ENCODE measurements at regions not wholly inside any gene's neighbourhood (a gene's known extent, or its start where the extent isn't known, plus 50 kb on each side); places are given as distances from the start of the nearest gene placed in this dataset.
"Not testable (repeated sequence)": the region's sequence is repeated elsewhere in the genome, so short reads cannot be mapped to it uniquely, and the experiment has no call there.

DNA sequence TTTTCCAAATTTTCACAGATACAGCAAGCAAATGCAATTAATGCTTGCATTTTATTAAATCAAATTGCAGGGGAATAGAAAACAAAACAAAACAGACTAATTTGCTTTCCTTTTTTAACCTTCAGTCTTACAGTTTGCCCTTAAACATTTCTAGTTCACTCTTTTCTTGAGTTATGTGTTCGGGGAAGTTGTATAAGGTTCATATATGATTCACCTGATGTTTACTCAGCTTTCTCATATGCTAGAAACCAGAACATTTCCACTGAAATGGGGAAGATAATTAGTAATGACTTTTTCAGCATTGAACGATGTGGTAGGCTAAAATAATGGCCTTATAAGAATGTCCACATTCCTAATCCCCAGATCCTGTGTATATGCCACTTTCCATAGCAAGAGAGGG, 176.2 kb upstream of the NBPF9 start:
- not testable (repeated sequence) for DNase-seq

DNA sequence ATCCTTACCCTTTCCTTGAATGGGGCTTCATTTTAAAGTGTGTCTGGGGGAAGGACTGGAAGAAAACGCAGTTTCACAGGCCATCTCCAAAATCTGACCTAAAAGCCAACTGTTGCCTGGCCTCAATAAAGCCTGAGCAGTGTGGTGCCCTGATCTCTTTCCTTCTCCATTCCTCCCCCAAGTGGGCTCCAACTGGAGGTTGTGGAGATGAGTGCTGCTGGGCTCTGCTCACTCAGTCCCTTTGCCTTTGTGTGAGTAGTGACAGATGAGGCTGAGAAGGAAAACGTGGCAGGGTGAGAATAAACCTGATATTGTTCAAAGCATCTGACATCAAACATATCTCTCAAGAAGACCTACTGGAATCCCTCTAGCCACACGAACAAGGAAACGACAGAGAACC, 181.4 kb upstream of the NBPF9 start:
- not testable (repeated sequence) for DNase-seq

- DNase-seq = not testable (repeated sequence)
These were observed 181.9 kb upstream of the NBPF9 start for GRCh38 chr1:149285205-149285604.

DNA sequence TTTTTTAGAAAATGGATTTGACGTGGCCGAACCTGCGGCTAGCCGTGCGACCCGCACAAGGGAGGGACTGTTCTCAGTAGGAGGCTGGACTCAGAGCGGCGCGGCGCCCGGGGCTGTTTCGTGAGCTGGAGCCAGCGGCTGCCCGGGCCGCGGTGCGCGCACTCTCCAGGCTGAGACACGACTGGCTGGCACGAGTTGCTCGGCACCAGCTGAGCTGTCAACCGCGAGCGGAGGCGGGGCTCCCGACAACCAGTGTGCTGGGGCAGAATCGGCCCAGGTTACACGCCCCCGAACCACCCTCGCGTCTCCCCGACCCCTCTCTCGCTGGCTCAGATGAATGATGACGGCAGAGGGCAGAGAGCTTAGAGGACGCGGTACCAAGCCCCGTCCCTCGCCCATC, 182.3 kb upstream of the NBPF9 start:
- DNase-seq = peak; percentile 44

DNA sequence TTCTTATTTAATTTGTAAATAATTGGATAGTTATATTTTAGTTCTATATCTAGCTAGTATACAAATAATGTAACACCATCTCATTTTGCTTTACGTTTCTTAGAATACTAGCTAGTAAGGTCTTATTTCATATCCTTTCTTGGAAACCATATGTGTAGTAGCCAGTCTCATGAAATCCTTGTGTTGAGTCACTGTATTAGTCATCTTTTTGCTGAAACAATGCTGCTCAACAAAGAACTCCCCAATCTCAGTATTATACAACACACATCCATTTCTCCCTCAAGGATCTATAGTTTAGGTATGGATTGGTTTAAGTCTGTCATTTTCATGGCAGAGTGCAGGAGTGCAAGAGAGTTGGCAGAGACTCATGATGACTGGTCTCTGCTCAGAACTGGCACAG, 185.2 kb upstream of the NBPF9 start:
- not testable (repeated sequence) for DNase-seq

DNA sequence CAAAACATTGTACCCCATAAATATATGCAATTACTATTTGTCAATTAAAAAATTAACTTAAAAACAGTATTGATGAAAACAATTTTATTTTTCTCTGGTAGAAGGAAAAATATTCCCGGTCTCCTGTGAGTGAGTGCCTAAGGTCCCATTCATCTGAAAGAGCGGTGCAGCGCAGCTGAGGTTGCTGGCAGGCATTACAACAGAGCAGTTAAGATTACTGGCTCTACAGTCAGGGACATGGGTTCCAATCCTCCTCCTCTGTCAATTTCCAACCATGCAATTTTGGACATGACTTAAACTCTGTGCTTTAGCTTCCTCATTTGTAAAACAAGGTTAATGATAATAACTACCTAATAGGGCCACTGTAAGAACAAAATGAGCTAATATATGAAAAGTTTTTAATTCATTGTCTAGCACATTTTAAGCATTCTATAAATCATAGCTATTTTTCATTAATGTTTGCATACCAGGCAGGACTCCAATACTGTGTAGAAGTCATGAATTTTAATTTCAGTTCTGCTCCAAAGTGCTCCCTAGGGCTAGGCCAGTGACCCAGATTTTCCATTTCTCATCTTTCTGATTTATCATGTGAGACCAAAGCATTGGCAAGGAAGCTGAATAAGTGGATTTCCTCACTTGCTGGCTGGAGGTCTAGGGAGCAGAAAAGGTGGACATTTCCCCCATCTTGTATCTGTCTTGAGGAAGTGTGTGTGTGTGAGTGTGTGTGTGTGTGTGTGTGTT, 174.2 kb upstream of the NBPF19 start:
- not testable (repeated sequence) for DNase-seq

- DNase-seq = not testable (repeated sequence)
These were observed 173.6 kb upstream of the NBPF19 start for GRCh38 chr1:149301282-149301681.

DNA sequence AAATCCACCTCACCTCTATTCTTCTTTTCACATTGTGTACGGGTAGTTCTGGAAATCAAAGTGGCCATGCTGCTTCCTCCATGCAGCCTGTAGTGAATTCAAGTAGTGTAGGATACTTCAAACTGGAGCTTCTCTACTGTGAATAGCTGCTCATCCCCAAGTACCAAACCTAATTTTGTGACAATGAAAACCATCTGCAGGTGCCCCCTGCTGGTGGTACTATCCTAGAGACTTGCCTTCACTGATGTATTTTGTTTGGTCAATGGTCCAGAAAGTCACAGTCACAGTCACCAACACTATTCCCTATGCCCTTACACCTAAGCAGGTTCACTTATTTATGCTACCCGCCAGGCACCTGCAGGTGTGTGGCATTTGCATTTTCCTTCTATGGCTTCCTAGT, 170.0 kb upstream of the NBPF19 start:
- DNase-seq = not testable (repeated sequence)

- DNase-seq = not testable (repeated sequence)
These were observed 167.2 kb upstream of the NBPF19 start for GRCh38 chr1:149307640-149308039.

- not testable (repeated sequence) for DNase-seq
These were observed 159.9 kb upstream of the NBPF19 start for GRCh38 chr1:149314921-149315320.

DNA sequence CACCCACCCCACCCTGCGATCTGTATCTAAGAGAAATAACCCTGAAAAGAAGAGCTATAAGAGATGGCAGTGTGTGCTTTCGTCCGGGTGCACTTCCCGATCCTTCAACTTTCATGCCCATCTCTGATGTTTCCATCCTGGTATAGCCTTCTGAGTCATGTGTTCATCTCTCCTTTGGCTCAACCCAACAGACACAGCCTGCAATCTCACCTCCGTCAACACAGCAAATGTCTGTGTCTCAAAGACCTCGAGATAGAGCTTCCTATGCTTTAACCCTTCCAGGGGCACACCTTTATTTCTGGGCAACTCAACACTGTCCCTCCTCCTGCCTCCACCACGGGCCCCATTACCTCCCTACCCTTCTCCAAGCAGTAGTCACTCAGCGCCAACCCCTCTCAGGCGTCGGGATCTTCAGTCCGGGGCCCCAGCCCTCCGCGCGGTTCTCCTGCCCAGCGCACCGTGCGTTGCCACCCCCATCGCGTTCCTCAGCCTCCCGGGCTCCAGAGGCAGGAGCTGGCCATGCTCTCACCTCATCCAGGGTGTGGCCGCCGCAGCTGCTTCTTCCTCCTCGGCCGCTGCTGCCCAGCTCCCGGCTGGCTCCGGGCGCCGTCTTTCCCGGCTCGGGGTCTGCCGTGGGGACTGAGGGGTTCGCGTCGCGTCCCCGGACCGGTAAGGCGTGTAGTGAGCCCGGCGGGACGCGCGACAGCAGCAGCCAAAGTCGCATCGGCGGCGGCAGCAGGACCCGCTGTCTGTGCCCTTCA, 153.7 kb upstream of the NBPF19 start:
- not testable (repeated sequence) for DNase-seq

DNA sequence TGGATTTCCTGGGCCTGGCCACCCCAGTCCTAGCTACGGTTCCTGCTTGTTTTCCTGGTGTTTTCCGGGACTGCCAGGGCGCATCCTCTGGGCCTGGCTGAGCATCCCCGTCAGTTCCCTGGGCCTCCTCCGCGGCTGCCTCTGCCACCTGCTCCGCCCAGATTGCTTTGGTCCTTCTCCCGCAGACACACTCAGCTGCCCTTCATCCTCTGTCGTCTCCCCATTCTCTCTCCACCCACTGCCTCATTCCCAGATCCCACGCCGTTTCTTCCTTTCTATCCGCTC, 153.2 kb upstream of the NBPF19 start:
- DNase-seq = not testable (repeated sequence)

DNA sequence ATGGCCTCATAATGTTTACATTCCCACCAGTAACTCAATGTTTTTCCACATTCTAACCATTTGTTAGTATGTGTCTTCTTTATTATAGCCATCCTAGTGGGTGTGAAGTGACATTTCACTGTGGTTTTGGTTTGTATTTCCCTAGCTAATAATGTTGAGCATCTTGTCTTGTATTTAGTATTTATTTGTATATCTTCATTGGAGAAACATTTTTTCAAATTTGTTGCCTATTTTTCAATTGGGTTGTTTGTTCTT, 144.8 kb upstream of the NBPF19 start:
- DNase-seq = not testable (repeated sequence)

GRCh38 chr1:149336082-149336481, 138.8 kb upstream of the NBPF19 start:
- DNase-seq = not testable (repeated sequence)

- not testable (repeated sequence) for DNase-seq
These were observed 136.6 kb upstream of the NBPF19 start for GRCh38 chr1:149338221-149338691.

DNA sequence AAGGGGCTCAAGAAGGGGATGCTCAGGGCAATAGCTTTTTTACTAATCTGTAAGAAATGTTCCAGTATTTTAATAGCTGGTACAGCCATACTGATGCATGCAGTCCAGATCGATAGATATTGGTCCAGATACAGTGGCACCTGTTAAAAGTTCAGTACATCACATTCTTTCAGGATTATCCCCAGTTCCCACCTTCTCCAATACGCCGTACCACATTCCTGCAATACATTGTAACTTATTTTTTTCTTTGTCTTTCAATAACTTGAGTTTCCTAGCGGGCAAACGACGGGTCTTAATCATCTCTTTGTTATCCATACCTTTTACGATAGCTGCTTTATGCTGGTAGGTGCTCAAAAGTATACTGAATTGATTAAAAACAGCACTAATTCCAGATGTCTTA, 136.1 kb upstream of the NBPF19 start:
- not testable (repeated sequence) for DNase-seq

GRCh38 chr1:149349448-149349847, 125.4 kb upstream of the NBPF19 start:
- not testable (repeated sequence) for DNase-seq

- not testable (repeated sequence) for DNase-seq
These were observed 122.6 kb upstream of the NBPF19 start for GRCh38 chr1:149352205-149352604.

DNA sequence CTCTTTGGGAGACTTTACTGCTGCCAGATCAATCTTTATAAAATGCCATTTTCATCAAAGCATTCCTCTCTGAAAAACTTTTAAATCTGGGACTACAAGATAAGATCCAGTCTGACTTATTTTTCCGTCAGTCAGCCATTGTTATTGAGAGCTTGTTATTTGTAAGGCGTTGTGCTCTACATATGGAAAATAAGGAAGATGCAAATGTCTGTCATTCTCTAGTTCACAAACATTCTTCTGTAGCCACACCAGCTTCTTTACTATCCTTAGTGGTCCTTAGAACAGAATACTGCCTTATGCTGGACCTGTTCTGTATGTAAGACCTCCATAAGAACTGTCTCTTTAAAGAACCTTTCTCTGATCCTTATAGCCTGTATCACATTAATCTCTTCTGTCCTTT, 120.3 kb upstream of the NBPF19 start:
- DNase-seq = not testable (repeated sequence)

DNA sequence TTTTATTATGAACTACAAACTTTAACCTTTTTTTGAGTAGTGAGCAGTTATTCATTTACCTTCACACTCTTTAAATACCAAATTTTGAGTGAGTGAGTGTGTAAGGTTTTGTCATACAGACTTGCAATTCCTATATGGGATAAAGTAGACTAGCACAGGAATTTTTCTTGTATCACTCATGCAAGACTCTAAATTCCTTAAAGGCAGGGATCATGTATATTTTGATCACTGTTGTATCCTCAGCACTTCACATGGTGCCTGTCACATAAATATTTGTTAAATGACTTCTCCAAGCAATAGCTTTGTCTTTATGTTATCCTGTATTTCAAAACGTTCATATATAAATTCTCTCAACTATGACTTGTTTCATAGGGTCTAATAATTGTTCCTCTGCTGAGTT, 119.1 kb upstream of the NBPF19 start:
- DNase-seq = not testable (repeated sequence)

- DNase-seq = not testable (repeated sequence)
These were observed 118.7 kb upstream of the NBPF19 start for GRCh38 chr1:149356152-149356551.

GRCh38 chr1:149360351-149360750, 114.5 kb upstream of the NBPF19 start:
- not testable (repeated sequence) for DNase-seq

DNA sequence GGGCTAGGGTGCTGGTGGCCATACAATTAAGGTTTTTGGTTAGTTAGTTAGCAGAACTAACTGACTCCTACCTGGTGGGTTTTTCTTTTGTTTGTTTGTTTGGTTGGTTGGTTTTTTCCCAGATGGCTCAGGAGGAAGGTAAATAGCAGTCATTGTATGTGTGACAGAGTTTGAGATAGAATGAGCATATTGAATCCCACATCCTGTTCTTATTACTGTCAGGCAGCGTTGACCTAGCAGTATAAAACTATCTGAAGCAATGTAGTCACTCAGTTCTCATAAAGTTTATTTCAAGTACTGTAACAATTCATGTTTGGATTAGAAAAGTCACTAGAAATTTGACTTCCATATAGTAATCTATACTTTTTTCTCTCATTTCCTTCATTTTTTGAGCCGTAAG, 113.5 kb upstream of the NBPF19 start:
- not testable (repeated sequence) for DNase-seq
